Left lung (tissue), 4 donors: ENCODE measurements at regions not wholly inside any gene's neighbourhood (a gene's known extent, or its start where the extent isn't known, plus 50 kb on each side); places are given as distances from the start of the nearest gene placed in this dataset.

Source experiments
- ATAC-seq: fragments of 200-7000 bp; cut with Tn5 transposase; one replicate; pipeline ENCODE4 v1.9.1; 2020; ENCODE audit warnings: moderate library complexity
- DNase-seq, 4 donors: peaks; one replicate each; pipeline ENCODE4 v3.0.0-alpha.2; 2013 to 2020
- H3K27ac ChIP-seq, 2 donors: fragments of 200-600 bp; sonication (generic) in 1 of 2; one replicate each; pipeline versions ENCODE4 v1.5.0 to v1.8.0; 2020 to 2021
- H3K27me3 ChIP-seq, 2 donors: fragments of 200-600 bp; sonication (generic) in 1 of 2; one replicate each; pipeline versions ENCODE4 v1.5.0 to v1.8.0; 2020 to 2021
- H3K36me3 ChIP-seq, 2 donors: fragments of 200-600 bp; sonication (generic) in 1 of 2; one replicate each; pipeline versions ENCODE4 v1.5.0 to v1.8.0; 2020 to 2021
- H3K4me1 ChIP-seq, 2 donors: fragments of 200-600 bp; one replicate each; pipeline ENCODE4 v1.8.0; 2021
- H3K4me3 ChIP-seq, 2 donors: fragments of 200-600 bp; sonication (generic) in 1 of 2; one replicate each; pipeline versions ENCODE4 v1.5.0 to v1.8.0; 2020 to 2021; ENCODE audit warnings: mild to moderate bottlenecking in 1 of 2
- H3K9me3 ChIP-seq, 2 donors: fragments of 200-600 bp; sonication (generic) in 1 of 2; one replicate each; pipeline versions ENCODE4 v1.5.0 to v1.8.0; 2020 to 2021
- CTCF ChIP-seq, 2 donors: fragments of 200-600 bp; sonication (generic) in 1 of 2; IDR thresholded peaks; one replicate each; pipeline versions ENCODE4 v1.5.0 to v1.8.0; 2021; ENCODE audit warnings: antibody characterized with exemption in 2 of 2
- intact Hi-C, 2 donors: fragments of 100-400 bp; cut with DNase I; formaldehyde crosslinking; loops; one replicate each; pipeline versions ENCODE4 v1.11.2 to v1.14.2; 2022
- donor health status: DM: no; HTN: yes; CAD: no.
- donor health status: DM: no; HTN: no; CAD: no.

GRCh38 chr2:59005836-59006615, 764.9 kb upstream of the FANCL start:
- H3K36me3 ChIP-seq: no peaks in the 10 kb centered on the region

GRCh38 chr2:59004621-59005020, 763.5 kb upstream of the FANCL start:
- Histone ChIP-seq H3K36me3 (no peaks in the 10 kb centered on the region), H3K9me3 (no peaks in the 10 kb centered on the region), H3K4me1 (no peaks in the 10 kb centered on the region), H3K4me3 (no peak overlapping the region), H3K27me3 (no peaks in the 10 kb centered on the region), H3K27ac (no peak overlapping the region)
- TF ChIP-seq CTCF (IDR thresholded peaks at IDR 0.05): no peak
- ATAC-seq: no peak
- intact Hi-C loops: no loop called here
- DNase-seq: no peak

More at GRCh38 chr2:59005836-59006615, 764.9 kb upstream of the FANCL start:
- no peak for DNase-seq
- intact Hi-C loops: no loop called here
- ATAC-seq: no peak
- Histone ChIP-seq H3K4me1 (no peaks in the 10 kb centered on the region), H3K9me3 (no peaks in the 10 kb centered on the region), H3K27me3 (no peaks in the 10 kb centered on the region), H3K27ac (no peak overlapping the region), H3K4me3 (no peak overlapping the region)
- TF ChIP-seq CTCF (IDR thresholded peaks at IDR 0.05): no peak

GRCh38 chr2:59000796-59001195, 759.7 kb upstream of the FANCL start:
- H3K9me3 ChIP-seq: no peaks in the 10 kb centered on the region
- H3K27ac ChIP-seq: no peak overlapping the region
- DNase-seq: no peak
- no peaks in the 10 kb centered on the region for H3K36me3 ChIP-seq
- intact Hi-C loops: no loop called here
- H3K27me3 ChIP-seq: no peaks in the 10 kb centered on the region
- no peak for ATAC-seq
- TF ChIP-seq CTCF (IDR thresholded peaks at IDR 0.05): no peak
- no peak overlapping the region for H3K4me3 ChIP-seq
- no peaks in the 10 kb centered on the region for H3K4me1 ChIP-seq

- intact Hi-C loops: no loop called here
- no peaks in the 10 kb centered on the region for H3K4me1 ChIP-seq
- no peak overlapping the region for H3K4me3 ChIP-seq
- no peaks in the 10 kb centered on the region for H3K36me3 ChIP-seq
- no peak for TF ChIP-seq CTCF (IDR thresholded peaks at IDR 0.05)
- no peaks in the 10 kb centered on the region for H3K27me3 ChIP-seq
- no peaks in the 10 kb centered on the region for H3K9me3 ChIP-seq
- no peak overlapping the region for H3K27ac ChIP-seq
- DNase-seq (no peak), ATAC-seq (no peak)
Measured at GRCh38 chr2:58992062-58992706, 751.1 kb upstream of the FANCL start.

GRCh38 chr2:58991357-58991756, 750.2 kb upstream of the FANCL start:
- no peaks in the 10 kb centered on the region for H3K36me3 ChIP-seq
- DNase-seq (no peak), ATAC-seq (no peak)
- H3K4me1 ChIP-seq: no peaks in the 10 kb centered on the region
- no peaks in the 10 kb centered on the region for H3K9me3 ChIP-seq
- no peak for TF ChIP-seq CTCF (IDR thresholded peaks at IDR 0.05)
- intact Hi-C loops: no loop called here
- H3K27me3 ChIP-seq: no peaks in the 10 kb centered on the region
- no peak overlapping the region for H3K27ac ChIP-seq
- H3K4me3 ChIP-seq: no peak overlapping the region
